Spleen (tissue), 11 donors: ENCODE measurements at regions not wholly inside any gene's neighbourhood (a gene's known extent, or its start where the extent isn't known, plus 50 kb on each side); places are given as distances from the start of the nearest gene placed in this dataset.

Experiments used
- DNase-seq: peaks from one replicate; pipeline ENCODE4 v3.0.0-alpha.2; 2020
- H3K27ac ChIP-seq, 8 donors: fragments of 200-600 bp; sonication (generic) in 7 of 8; 1 replicate in 4 of 8; 2 replicates in 4 of 8; pipeline versions ENCODE4 v1.5.0 to v1.8.0; 2016 to 2021; ENCODE audit warnings: inconsistent platforms in 4 of 8, mild to moderate bottlenecking in 4 of 8, moderate library complexity in 1 of 8
- H3K27me3 ChIP-seq, 7 donors: fragments of 200-600 bp; sonication (generic) in 6 of 7; replicated peaks in 1 of 7; 1 replicate in 4 of 7; 2 replicates in 3 of 7; pipeline versions ENCODE4 v1.5.0 to v1.8.0; 2016 to 2021; ENCODE audit warnings: inconsistent platforms in 3 of 7, mild to moderate bottlenecking in 1 of 7
- H3K36me3 ChIP-seq, 6 donors: fragments of 200-600 bp; sonication (generic) in 5 of 6; 1 replicate in 4 of 6; 2 replicates in 2 of 6; pipeline versions ENCODE4 v1.5.0 to v1.8.0; 2016 to 2021; ENCODE audit warnings: inconsistent platforms in 2 of 6
- H3K4me1 ChIP-seq, 6 donors: fragments of 200-600 bp; sonication (generic) in 5 of 6; 1 replicate in 3 of 6; 2 replicates in 3 of 6; pipeline versions ENCODE4 v1.5.0 to v1.8.0; 2016 to 2021; ENCODE audit warnings: inconsistent platforms in 3 of 6
- H3K4me3 ChIP-seq, 8 donors: fragments of 200-600 bp; sonication (generic) in 7 of 8; 1 replicate in 4 of 8; 2 replicates in 4 of 8; pipeline versions ENCODE4 v1.5.0 to v1.8.0; 2016 to 2021; ENCODE audit warnings: inconsistent platforms in 4 of 8, mild to moderate bottlenecking in 4 of 8, moderate library complexity in 2 of 8
- H3K9me3 ChIP-seq, 8 donors: fragments of 200-600 bp; sonication (generic) in 7 of 8; 1 replicate in 4 of 8; 2 replicates in 4 of 8; pipeline versions ENCODE4 v1.5.0 to v1.8.0; 2016 to 2021; ENCODE audit warnings: inconsistent platforms in 4 of 8
- CTCF ChIP-seq, 11 experiments: fragments of 200-600 bp in 7 of 11; fragments of 450-650 bp in 4 of 11; sonication (generic) in 4 of 11; IDR thresholded peaks in 8 of 11; conservative IDR thresholded peaks in 3 of 11; 1 replicate in 7 of 11; 2 replicates in 4 of 11; pipeline versions ENCODE4 v1.4.0 to v1.8.0; 2016 to 2021; ENCODE audit warnings: antibody characterized with exemption in 11 of 11, inconsistent platforms in 4 of 11, mild to moderate bottlenecking in 1 of 11
- POLR2A ChIP-seq, 3 donors: fragments of 450-650 bp; IDR thresholded peaks; one replicate each; pipeline ENCODE4 v1.5.1; 2017; ENCODE audit warnings: antibody characterized with exemption in 3 of 3, mild to moderate bottlenecking in 1 of 3
- POLR2AphosphoS5 ChIP-seq, 3 donors: sonication (generic); formaldehyde crosslinking; IDR thresholded peaks; one replicate each; pipeline ENCODE4 v1.5.1; 2017; ENCODE audit warnings: antibody characterized with exemption in 3 of 3
- WGBS, 5 donors: extraction: QIAGEN DNeasy Blood & Tissue Kit in 3 of 5; methylation state at CpG; one replicate each; pipeline versions ENCODE4 v1.1.5 to v1.1.7; 2013 to 2018; 5-methylcytosine and 5-hydroxymethylcytosine counted together
- intact Hi-C: fragments of 100-400 bp; cut with DNase I; formaldehyde crosslinking; loops from one replicate; pipeline ENCODE4 v1.15.0; 2023; ENCODE audit warnings: low total_unique reads
- donor health status: healthy with polysubstance abuse.
- donor health status: DM: no; HTN: no; CAD: no; lungs with moderate emphysema.
- donor health status: DM: no; HTN: no; CAD: no.
- donor health status: Bipolar disorder and iron deficiency.
- donor health status: healthy.
- donor health status: DM: no; HTN: no; CAD: no.
- donor health status: DM: yes; HTN: yes; CAD: no.

DNA sequence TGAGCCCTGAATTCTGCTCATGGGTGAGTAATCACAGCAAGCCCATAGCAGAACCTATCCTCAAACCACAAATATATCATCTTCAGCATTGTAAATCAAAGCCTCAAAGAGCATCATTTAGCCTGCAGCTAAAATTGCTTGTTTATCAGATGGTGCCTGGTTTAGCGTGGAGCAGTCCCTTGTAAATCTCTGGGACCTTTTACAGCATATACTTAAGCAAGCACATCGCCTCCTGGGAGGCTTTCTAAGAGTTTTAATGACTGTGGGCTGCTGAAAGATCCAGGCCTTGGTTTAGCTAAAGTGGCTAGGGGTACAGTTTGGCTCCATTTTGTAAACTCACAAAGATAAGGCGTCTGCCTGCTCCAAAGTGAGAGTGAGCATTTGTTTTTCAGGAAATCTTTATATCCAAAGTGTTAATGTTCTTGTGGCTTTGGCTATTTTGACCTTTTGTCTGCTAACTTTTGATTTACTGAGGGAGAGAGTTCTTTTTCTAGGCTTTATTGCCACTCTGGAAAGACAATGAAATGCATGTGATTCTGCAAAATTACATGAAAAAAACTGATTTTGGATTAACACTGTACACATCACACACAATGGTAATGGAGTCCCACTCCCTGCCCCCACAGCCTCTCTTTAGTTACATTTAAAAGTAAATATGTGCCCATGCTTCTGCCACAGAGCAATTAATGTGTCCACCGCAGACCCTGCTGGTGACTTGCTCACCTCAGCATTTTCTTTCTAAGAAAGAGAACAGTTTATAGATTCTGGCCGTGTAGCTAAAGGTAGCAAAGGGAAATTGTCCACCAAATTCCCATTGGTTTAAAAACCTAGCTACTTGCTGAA, 194.8 kb downstream of the LNPK start:
- H3K36me3 ChIP-seq: no peaks in the 10 kb centered on the region
- H3K27ac ChIP-seq: no peak overlapping the region
- H3K9me3 ChIP-seq: no peaks in the 10 kb centered on the region
- no peaks in the 10 kb centered on the region for H3K27me3 ChIP-seq
- H3K4me1 ChIP-seq: no peaks in the 10 kb centered on the region
- H3K4me3 ChIP-seq: no peak overlapping the region
- 74 to 85% (median 81%) methylated on average over 5 of the region's 5 CpGs for WGBS, 5 donors
- intact Hi-C loops: no loop called here
- no peak for DNase-seq
- TF ChIP-seq POLR2AphosphoS5 (IDR thresholded peaks at IDR 0.05) (no peak), CTCF (IDR thresholded peaks at IDR 0.05 in 8 of 11, conservative IDR thresholded peaks at IDR 0.05 in 3 of 11) (no peak), POLR2A (IDR thresholded peaks at IDR 0.05) (no peak)

- no peaks in the 10 kb centered on the region for H3K36me3 ChIP-seq
Observed at GRCh38 chr2:175806570-175806969, 195.5 kb downstream of the LNPK start.

DNA sequence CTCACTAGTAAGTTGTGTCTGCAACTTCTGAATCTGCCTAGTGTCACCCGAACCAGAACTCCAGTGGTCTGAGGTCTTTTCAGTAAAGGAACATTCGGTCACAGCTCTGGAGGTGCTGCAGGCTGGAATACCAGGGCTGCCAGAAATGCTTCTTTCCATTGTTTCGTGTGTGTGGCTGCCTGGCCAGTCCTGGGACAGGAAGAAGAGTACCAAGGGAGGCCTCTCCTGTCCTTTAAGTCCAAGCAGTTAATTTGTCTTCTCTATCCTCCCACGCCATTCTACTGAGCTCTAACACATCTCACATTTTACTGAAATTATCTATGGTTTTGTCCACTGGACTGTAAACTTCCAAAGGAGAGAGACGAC, 196.0 kb downstream of the LNPK start:
- no peaks in the 10 kb centered on the region for H3K36me3 ChIP-seq
- H3K4me3 ChIP-seq: no peak overlapping the region
- H3K27me3 ChIP-seq: no peaks in the 10 kb centered on the region
- no peak overlapping the region for H3K27ac ChIP-seq
- no peaks in the 10 kb centered on the region for H3K4me1 ChIP-seq
- intact Hi-C loops: no loop called here
- no peaks in the 10 kb centered on the region for H3K9me3 ChIP-seq
- no peak for DNase-seq
- TF ChIP-seq POLR2A (IDR thresholded peaks at IDR 0.05): no peak
- TF ChIP-seq CTCF (IDR thresholded peaks at IDR 0.05 in 8 of 11, conservative IDR thresholded peaks at IDR 0.05 in 3 of 11): no peak
- TF ChIP-seq POLR2AphosphoS5 (IDR thresholded peaks at IDR 0.05): no peak
- 66 to 83% (median 78%) methylated on average over 5 of the region's 5 CpGs for WGBS, 5 donors

More at GRCh38 chr2:175806570-175806969, 195.5 kb downstream of the LNPK start:
- Histone ChIP-seq H3K4me1 (no peaks in the 10 kb centered on the region), H3K4me3 (no peak overlapping the region), H3K27ac (no peak overlapping the region), H3K9me3 (no peaks in the 10 kb centered on the region), H3K27me3 (no peaks in the 10 kb centered on the region)
- DNase-seq: no peak
- 60 to 91% (median 88%) methylated on average over 3 of the region's 3 CpGs for WGBS, 5 donors
- intact Hi-C loops: no loop called here
- no peak for TF ChIP-seq CTCF (IDR thresholded peaks at IDR 0.05 in 8 of 11, conservative IDR thresholded peaks at IDR 0.05 in 3 of 11)
- no peak for TF ChIP-seq POLR2AphosphoS5 (IDR thresholded peaks at IDR 0.05)
- no peak for TF ChIP-seq POLR2A (IDR thresholded peaks at IDR 0.05)

GRCh38 chr2:175805442-175806124, 196.5 kb downstream of the LNPK start:
- Histone ChIP-seq H3K27me3 (no peaks in the 10 kb centered on the region), H3K27ac (no peak overlapping the region), H3K4me3 (no peak overlapping the region), H3K36me3 (no peaks in the 10 kb centered on the region), H3K9me3 (no peaks in the 10 kb centered on the region), H3K4me1 (no peaks in the 10 kb centered on the region)
- no peak for TF ChIP-seq POLR2AphosphoS5 (IDR thresholded peaks at IDR 0.05)
- no peak for TF ChIP-seq POLR2A (IDR thresholded peaks at IDR 0.05)
- TF ChIP-seq CTCF (IDR thresholded peaks at IDR 0.05 in 8 of 11, conservative IDR thresholded peaks at IDR 0.05 in 3 of 11): no peak
- intact Hi-C loops: no loop called here
- WGBS, 5 donors: 52 to 72% (median 63%) methylated on average over 5 of the region's 5 CpGs
- DNase-seq: no peak
